HCT116 (cell line): ENCODE measurements at regions not wholly inside any gene's neighbourhood (a gene's known extent, or its start where the extent isn't known, plus 50 kb on each side); places are given as distances from the start of the nearest gene placed in this dataset.

Experiments
- CTCF ChIP-seq, 3 experiments: fragments of 200-600 bp in 1 of 3; sonication (generic) in 1 of 3; IDR thresholded peaks in 2 of 3; conservative IDR thresholded peaks in 1 of 3; 2 replicates each; pipeline ENCODE4 v1.5.1; 2012 to 2017; ENCODE audit warnings: low read depth in 2 of 3, low read length in 2 of 3, antibody characterized with exemption in 1 of 3, borderline replicate concordance in 1 of 3, control low read depth in 1 of 3, mild to moderate bottlenecking in 1 of 3, mixed read lengths in 1 of 3, mixed run types in 1 of 3, moderate library complexity in 1 of 3; ENCODE audit not compliant: insufficient read depth in 1 of 3
- EZH2 ChIP-seq: fragments of 200-600 bp; sonication (generic); IDR thresholded peaks from 2 replicates; pipeline ENCODE4 v1.6.1; 2017; ENCODE audit warnings: antibody characterized with exemption, mixed run types
- YY1 ChIP-seq: IDR thresholded peaks from 2 replicates; pipeline ENCODE4 v1.6.1; 2011; ENCODE audit warnings: low read length, low read depth, moderate library complexity, mild to moderate bottlenecking; ENCODE audit not compliant: insufficient replicate concordance; ENCODE audit errors: extremely low read depth
- ZFX ChIP-seq: fragments of 450-650 bp; IDR thresholded peaks from 2 replicates; pipeline ENCODE4 v1.6.1; 2017
- TF ChIP-seq, protein P1 (sequence below): IDR thresholded peaks from 2 replicates; pipeline ENCODE4 v1.6.1; 2012

DNA sequence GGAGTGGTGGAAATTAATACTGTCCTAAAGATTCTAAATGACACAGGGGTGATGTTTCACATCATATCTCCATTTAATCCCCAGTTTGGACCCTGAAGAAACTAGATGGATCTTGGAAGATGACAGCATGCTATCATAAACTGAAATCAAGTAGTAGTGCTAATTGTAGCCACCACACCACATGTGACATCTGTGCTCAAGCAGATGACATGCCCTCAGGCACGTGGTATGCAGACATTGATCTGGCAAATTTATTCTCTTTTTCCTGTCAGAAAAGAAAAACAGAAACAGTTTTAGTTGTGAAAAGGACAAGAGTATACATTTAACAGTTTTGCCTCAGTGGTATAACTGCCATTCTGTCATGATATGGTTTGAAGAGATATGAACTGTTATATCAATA lies 52.9 kb upstream of the PGR start:
- TF ChIP-seq CTCF (IDR thresholded peaks at IDR 0.05 in 2 of 3, conservative IDR thresholded peaks at IDR 0.05 in 1 of 3; ENCODE audit: borderline replicate concordance in 1 of 3, insufficient read depth in 1 of 3, low read depth in 2 of 3, low read length in 2 of 3) (no peak), EZH2 (no peak), ZFX (no peak), YY1 (no peak)
- TF ChIP-seq, protein P1, sequence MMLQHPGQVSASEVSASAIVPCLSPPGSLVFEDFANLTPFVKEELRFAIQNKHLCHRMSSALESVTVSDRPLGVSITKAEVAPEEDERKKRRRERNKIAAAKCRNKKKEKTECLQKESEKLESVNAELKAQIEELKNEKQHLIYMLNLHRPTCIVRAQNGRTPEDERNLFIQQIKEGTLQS, result no peak
